ENCODE measurements at regions not wholly inside any gene's neighbourhood (a gene's known extent, or its start where the extent isn't known, plus 50 kb on each side); places are given as distances from the start of the nearest gene placed in this dataset.

DNA sequence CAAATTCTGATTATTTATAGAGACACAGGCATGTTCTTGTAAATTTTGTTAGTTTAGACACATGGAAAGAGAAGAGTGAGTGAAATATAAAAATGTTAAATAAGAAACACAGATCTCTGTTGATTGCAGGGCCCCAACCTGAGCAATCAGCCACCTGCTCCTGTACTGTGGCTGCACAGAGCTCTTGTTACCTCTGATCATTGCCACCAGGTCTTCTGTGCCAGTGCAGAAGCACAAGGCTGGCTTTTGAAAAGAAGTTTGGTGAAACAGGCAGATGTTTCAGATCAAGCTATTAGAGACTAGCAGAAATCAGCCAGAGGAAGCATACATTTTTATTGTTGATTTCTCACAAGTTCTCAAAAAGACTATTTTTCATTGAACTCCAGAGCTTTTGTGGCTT lies 434.1 kb upstream of the OR4E1 start:
- TF ChIP-seq, protein P1, sequence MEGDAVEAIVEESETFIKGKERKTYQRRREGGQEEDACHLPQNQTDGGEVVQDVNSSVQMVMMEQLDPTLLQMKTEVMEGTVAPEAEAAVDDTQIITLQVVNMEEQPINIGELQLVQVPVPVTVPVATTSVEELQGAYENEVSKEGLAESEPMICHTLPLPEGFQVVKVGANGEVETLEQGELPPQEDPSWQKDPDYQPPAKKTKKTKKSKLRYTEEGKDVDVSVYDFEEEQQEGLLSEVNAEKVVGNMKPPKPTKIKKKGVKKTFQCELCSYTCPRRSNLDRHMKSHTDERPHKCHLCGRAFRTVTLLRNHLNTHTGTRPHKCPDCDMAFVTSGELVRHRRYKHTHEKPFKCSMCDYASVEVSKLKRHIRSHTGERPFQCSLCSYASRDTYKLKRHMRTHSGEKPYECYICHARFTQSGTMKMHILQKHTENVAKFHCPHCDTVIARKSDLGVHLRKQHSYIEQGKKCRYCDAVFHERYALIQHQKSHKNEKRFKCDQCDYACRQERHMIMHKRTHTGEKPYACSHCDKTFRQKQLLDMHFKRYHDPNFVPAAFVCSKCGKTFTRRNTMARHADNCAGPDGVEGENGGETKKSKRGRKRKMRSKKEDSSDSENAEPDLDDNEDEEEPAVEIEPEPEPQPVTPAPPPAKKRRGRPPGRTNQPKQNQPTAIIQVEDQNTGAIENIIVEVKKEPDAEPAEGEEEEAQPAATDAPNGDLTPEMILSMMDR (IDR thresholded peaks at IDR 0.05; ENCODE audit: insufficient read depth, low read length) = no peak
- TF ChIP-seq POLR2AphosphoS5 (IDR thresholded peaks at IDR 0.05; ENCODE audit: low read depth) = no peak
- TF ChIP-seq GABPA (IDR thresholded peaks at IDR 0.05; ENCODE audit: low read depth) = no peak
- TF ChIP-seq REST (IDR thresholded peaks at IDR 0.05; ENCODE audit: insufficient replicate concordance, low read depth) = no peak
- no peak for TF ChIP-seq SPI1 (IDR thresholded peaks at IDR 0.05; ENCODE audit: borderline replicate concordance, low read depth)
